GM12878 (cell line): ENCODE measurements at regions not wholly inside any gene's neighbourhood (a gene's known extent, or its start where the extent isn't known, plus 50 kb on each side); places are given as distances from the start of the nearest gene placed in this dataset.

Source experiments
- ATF3 ChIP-seq: IDR thresholded peaks from 2 replicates; pipeline ENCODE4 v1.6.1; 2011; ENCODE audit warnings: low read depth, mild to moderate bottlenecking, low read length, moderate library complexity, borderline replicate concordance; ENCODE audit errors: extremely low read depth
- CHD1 ChIP-seq: IDR thresholded peaks from 2 replicates; pipeline ENCODE4 v1.6.1; 2012; ENCODE audit warnings: low read depth, low read length, improper control_type of control experiment
- TF ChIP-seq, protein P1 (sequence below), 3 experiments: IDR thresholded peaks in 2 of 3; conservative IDR thresholded peaks in 1 of 3; 2 replicates each; pipeline ENCODE4 v1.5.1; 2011; ENCODE audit warnings: low read depth in 3 of 3, low read length in 3 of 3, mild to moderate bottlenecking in 3 of 3, control low read depth in 2 of 3, moderate library complexity in 2 of 3, inconsistent platforms in 1 of 3, mixed read lengths in 1 of 3; ENCODE audit not compliant: control insufficient read depth in 2 of 3, insufficient read depth in 1 of 3; ENCODE audit errors: extremely low read depth in 1 of 3

GRCh38 chr2:37794717-37795116, 123.3 kb upstream of the CDC42EP3 start:
- TF ChIP-seq CHD1 = no peak
- TF ChIP-seq, protein P1, sequence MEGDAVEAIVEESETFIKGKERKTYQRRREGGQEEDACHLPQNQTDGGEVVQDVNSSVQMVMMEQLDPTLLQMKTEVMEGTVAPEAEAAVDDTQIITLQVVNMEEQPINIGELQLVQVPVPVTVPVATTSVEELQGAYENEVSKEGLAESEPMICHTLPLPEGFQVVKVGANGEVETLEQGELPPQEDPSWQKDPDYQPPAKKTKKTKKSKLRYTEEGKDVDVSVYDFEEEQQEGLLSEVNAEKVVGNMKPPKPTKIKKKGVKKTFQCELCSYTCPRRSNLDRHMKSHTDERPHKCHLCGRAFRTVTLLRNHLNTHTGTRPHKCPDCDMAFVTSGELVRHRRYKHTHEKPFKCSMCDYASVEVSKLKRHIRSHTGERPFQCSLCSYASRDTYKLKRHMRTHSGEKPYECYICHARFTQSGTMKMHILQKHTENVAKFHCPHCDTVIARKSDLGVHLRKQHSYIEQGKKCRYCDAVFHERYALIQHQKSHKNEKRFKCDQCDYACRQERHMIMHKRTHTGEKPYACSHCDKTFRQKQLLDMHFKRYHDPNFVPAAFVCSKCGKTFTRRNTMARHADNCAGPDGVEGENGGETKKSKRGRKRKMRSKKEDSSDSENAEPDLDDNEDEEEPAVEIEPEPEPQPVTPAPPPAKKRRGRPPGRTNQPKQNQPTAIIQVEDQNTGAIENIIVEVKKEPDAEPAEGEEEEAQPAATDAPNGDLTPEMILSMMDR (IDR thresholded peaks at IDR 0.05 in 2 of 3, conservative IDR thresholded peaks at IDR 0.05 in 1 of 3; ENCODE audit: control insufficient read depth in 2 of 3, extremely low read depth in 1 of 3, insufficient read depth in 1 of 3, low read depth in 3 of 3, low read length in 3 of 3) = no peak
- no peak for TF ChIP-seq ATF3
